Uterus (tissue), 2 donors: ENCODE measurements at regions not wholly inside any gene's neighbourhood (a gene's known extent, or its start where the extent isn't known, plus 50 kb on each side); places are given as distances from the start of the nearest gene placed in this dataset.

Experiments used
- POLR2A ChIP-seq, 2 donors: fragments of 450-650 bp; IDR thresholded peaks; one replicate each; pipeline ENCODE4 v1.6.1; 2016; ENCODE audit warnings: antibody characterized with exemption in 2 of 2, mild to moderate bottlenecking in 1 of 2, moderate library complexity in 1 of 2
- TF ChIP-seq, protein P1 (sequence below), 4 experiments: fragments of 200-600 bp in 2 of 4; fragments of 450-650 bp in 2 of 4; sonication (generic) in 2 of 4; IDR thresholded peaks; one replicate each; pipeline ENCODE4 v1.5.1; 2016 to 2019; ENCODE audit warnings: antibody characterized with exemption in 4 of 4, mild to moderate bottlenecking in 2 of 4, moderate library complexity in 1 of 4

DNA sequence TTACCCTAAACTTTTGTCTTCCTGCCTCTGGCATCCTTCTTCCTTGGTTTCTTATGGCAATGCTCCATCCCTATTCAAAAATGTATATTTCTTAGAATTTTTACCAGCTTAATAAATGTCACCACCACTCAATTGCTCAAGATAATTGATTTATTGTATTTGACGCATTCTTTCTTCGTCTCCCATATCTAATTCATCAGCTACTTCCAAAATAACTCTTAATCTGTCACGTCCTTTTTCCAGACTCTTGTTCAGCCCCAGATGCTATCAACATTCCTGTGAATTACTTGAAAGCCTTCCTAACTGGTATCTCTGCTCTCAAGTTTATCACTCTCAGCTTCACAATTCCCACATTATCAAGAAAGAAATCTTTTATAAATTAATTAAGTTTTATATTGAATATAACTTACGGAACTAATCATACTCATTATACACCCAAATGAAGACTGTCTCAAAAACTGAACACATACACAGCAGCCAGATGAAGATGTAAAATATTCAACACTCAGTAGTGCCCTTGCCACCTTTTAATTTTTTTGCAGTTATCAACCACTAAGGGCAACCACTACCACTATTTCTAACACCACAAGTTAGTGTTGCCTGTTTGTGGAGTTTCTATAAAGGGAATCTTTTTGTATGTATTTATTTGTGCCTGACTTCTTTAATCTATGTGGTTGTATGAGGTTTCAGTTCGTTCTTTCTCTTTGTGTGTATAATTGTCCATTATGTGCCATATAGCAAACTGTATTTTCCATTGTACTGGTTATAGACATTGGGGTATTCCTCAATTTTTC lies 2295.4 kb downstream of the PCDH9 start:
- TF ChIP-seq, protein P1, sequence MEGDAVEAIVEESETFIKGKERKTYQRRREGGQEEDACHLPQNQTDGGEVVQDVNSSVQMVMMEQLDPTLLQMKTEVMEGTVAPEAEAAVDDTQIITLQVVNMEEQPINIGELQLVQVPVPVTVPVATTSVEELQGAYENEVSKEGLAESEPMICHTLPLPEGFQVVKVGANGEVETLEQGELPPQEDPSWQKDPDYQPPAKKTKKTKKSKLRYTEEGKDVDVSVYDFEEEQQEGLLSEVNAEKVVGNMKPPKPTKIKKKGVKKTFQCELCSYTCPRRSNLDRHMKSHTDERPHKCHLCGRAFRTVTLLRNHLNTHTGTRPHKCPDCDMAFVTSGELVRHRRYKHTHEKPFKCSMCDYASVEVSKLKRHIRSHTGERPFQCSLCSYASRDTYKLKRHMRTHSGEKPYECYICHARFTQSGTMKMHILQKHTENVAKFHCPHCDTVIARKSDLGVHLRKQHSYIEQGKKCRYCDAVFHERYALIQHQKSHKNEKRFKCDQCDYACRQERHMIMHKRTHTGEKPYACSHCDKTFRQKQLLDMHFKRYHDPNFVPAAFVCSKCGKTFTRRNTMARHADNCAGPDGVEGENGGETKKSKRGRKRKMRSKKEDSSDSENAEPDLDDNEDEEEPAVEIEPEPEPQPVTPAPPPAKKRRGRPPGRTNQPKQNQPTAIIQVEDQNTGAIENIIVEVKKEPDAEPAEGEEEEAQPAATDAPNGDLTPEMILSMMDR (IDR thresholded peaks at IDR 0.05), result no peak
- no peak for TF ChIP-seq POLR2A (IDR thresholded peaks at IDR 0.05)
